ENCODE measurements at regions not wholly inside any gene's neighbourhood (a gene's known extent, or its start where the extent isn't known, plus 50 kb on each side); places are given as distances from the start of the nearest gene placed in this dataset.

GRCh38 chr13:21902709-21903098 is 231.8 kb downstream of the FGF9 start:
- intact Hi-C loops (cut with micrococcal nuclease) = no loop called here

More at GRCh38 chr13:21902709-21903098, 231.8 kb downstream of the FGF9 start:
- no peaks in the 10 kb centered on the region for H3K36me3 ChIP-seq (ENCODE audit: control insufficient read depth in 2 of 2, extremely low read depth in 1 of 2, insufficient read depth in 2 of 2, low read length in 2 of 2)
- H3K4me3 ChIP-seq (replicated peaks in 1 of 3; ENCODE audit: insufficient read depth in 1 of 3, low read depth in 1 of 3, low read length in 3 of 3) = no peak overlapping the region
- no peak for FAIRE-seq
- no peak overlapping the region for H2AFZ ChIP-seq (ENCODE audit: low read depth, low read length)
- H3K27me3 ChIP-seq (ENCODE audit: control insufficient read depth in 2 of 2, insufficient read depth in 2 of 2, low read length in 2 of 2) = no peaks in the 10 kb centered on the region
- peaks cover 11% of the 10 kb centered on the region for H3K9me3 ChIP-seq (replicated peaks; ENCODE audit: control insufficient read depth, insufficient read depth, low read length)
- no peak overlapping the region for H3K4me2 ChIP-seq (ENCODE audit: insufficient read depth, low read length)
- no peaks in the 10 kb centered on the region for H3K79me2 ChIP-seq (ENCODE audit: control insufficient read depth, insufficient read depth, low read length)
- H3K4me1 ChIP-seq (ENCODE audit: control insufficient read depth, extremely low read depth, insufficient read depth, low read length) = no peaks in the 10 kb centered on the region
- no TSS peak for BruUV-seq (replicated peaks)
- POLR2A ChIA-PET = no interaction called here
- CTCF ChIA-PET = no interaction called here
- no peak for DNase-seq (ENCODE audit: low read depth, low spot score)
- H3K9me1 ChIP-seq (replicated peaks; ENCODE audit: control insufficient read depth, extremely low read depth, insufficient read depth, low read length) = no peaks in the 10 kb centered on the region
- dilution Hi-C loops (cut with MboI; ENCODE audit: extremely low pct_ligation_motif_present, low sequenced_read_pairs) = no loop called here
- TF ChIP-seq EZH2 (IDR thresholded peaks at IDR 0.05; ENCODE audit: borderline replicate concordance, low read depth, low read length, severe bottlenecking) (no peak), MAX (IDR thresholded peaks at IDR 0.05; ENCODE audit: insufficient read depth, insufficient read length) (no peak), MYC (IDR thresholded peaks at IDR 0.05; ENCODE audit: low read depth, low read length) (no peak), FOS (IDR thresholded peaks at IDR 0.05; ENCODE audit: borderline replicate concordance, insufficient read depth, low read length) (no peak), CTCF (IDR thresholded peaks at IDR 0.05; ENCODE audit: extremely low read depth in 1 of 2, insufficient read depth in 1 of 2, low read depth in 1 of 2, low read length in 2 of 2) (no peak), POLR2A (IDR thresholded peaks at IDR 0.05; ENCODE audit: low read depth, low read length) (no peak), POLR2AphosphoS5 (IDR thresholded peaks at IDR 0.05; ENCODE audit: insufficient read depth, low read depth, low read length) (no peak), GATA2 (IDR thresholded peaks at IDR 0.05; ENCODE audit: insufficient read depth, insufficient read length, low read depth, low read length) (no peak), JUN (IDR thresholded peaks at IDR 0.05; ENCODE audit: borderline replicate concordance, insufficient read depth, insufficient read length, low read depth) (no peak)
- H4K20me1 ChIP-seq (replicated peaks; ENCODE audit: control insufficient read depth, extremely low read depth, insufficient read depth, low read length) = no peaks in the 10 kb centered on the region
- no peak overlapping the region for H3K9ac ChIP-seq (replicated peaks; ENCODE audit: extremely low read depth, insufficient read depth, low read length)
- H3K27ac ChIP-seq (ENCODE audit: insufficient read depth, low read depth, low read length) = no peak overlapping the region

All from endothelial cell of umbilical vein (primary cell).